SK-N-SH (cell line): ENCODE measurements at regions not wholly inside any gene's neighbourhood (a gene's known extent, or its start where the extent isn't known, plus 50 kb on each side); places are given as distances from the start of the nearest gene placed in this dataset.

Source experiments
- CTCF ChIA-PET: fragments of 300-600, 350-600 bp; formaldehyde crosslinking; extraction: SDS; loops from one replicate; lab custom pipeline; 2021; lab: Yijun Ruan, JAX
- POLR2A ChIA-PET: fragments of 350-600 bp; sonication (Branson Sonifier 250); formaldehyde crosslinking; extraction: SDS; loops from one replicate; lab custom pipeline; 2020; ENCODE audit warnings: antibody characterized with exemption, inconsistent platforms; lab: Yijun Ruan, JAX
- DNase-seq: peaks from one replicate; pipeline ENCODE4 v3.0.0; 2012
- H2AFZ ChIP-seq: fragments of 200-600 bp; sonication (generic); 2 replicates; pipeline ENCODE4 v1.8.1; 2016; ENCODE audit warnings: antibody characterized with exemption, mild to moderate bottlenecking, low read depth
- H3F3A ChIP-seq: fragments of 200-600 bp; sonication (generic); replicated peaks from 2 replicates; pipeline ENCODE3; 2016; ENCODE audit warnings: antibody characterized with exemption, mild to moderate bottlenecking; ENCODE audit not compliant: insufficient read depth
- H3K27ac ChIP-seq, 2 experiments: fragments of 200-500 bp in 1 of 2; fragments of 200-600 bp in 1 of 2; sonication (Bioruptor generic) in 1 of 2; sonication (generic), shearing (Covaris generic) in 1 of 2; 2 replicates each; pipeline versions ENCODE4 v1.5.1 to v1.6.1; 2014 to 2016; ENCODE audit warnings: low read depth in 2 of 2, inconsistent platforms in 1 of 2, low read length in 1 of 2, mild to moderate bottlenecking in 1 of 2, mixed read lengths in 1 of 2
- H3K27me3 ChIP-seq: fragments of 200-600 bp; sonication (generic), shearing (Covaris generic); 2 replicates; pipeline ENCODE4 v1.6.1; 2016; ENCODE audit warnings: mixed run types; ENCODE audit not compliant: insufficient read depth
- H3K36me3 ChIP-seq, 2 experiments: fragments of 200-500 bp in 1 of 2; fragments of 200-600 bp in 1 of 2; sonication (Bioruptor generic) in 1 of 2; sonication (generic) in 1 of 2; replicated peaks in 1 of 2; 2 replicates each; pipeline versions ENCODE3 to v1.5.1; 2014 to 2016; ENCODE audit warnings: low read length in 1 of 2, mild to moderate bottlenecking in 1 of 2; ENCODE audit not compliant: insufficient read depth in 2 of 2, control insufficient read depth in 1 of 2
- H3K4me1 ChIP-seq, 2 experiments: fragments of 200-500 bp in 1 of 2; fragments of 200-600 bp in 1 of 2; sonication (Bioruptor generic) in 1 of 2; sonication (generic), shearing (Covaris generic) in 1 of 2; 2 replicates each; pipeline versions ENCODE4 v1.5.1 to v1.6.1; 2014 to 2016; ENCODE audit warnings: low read depth in 1 of 2, low read length in 1 of 2, mixed run types in 1 of 2; ENCODE audit not compliant: insufficient read depth in 2 of 2, control insufficient read depth in 1 of 2
- H3K4me2 ChIP-seq: fragments of 200-600 bp; sonication (generic), shearing (Covaris generic); 2 replicates; pipeline ENCODE4 v1.6.1; 2017; ENCODE audit warnings: mixed run types
- H3K4me3 ChIP-seq, 2 experiments: fragments of 200-500 bp in 1 of 2; fragments of 200-600 bp in 1 of 2; sonication (Bioruptor generic) in 1 of 2; sonication (generic), shearing (Covaris generic) in 1 of 2; 2 replicates each; pipeline versions ENCODE4 v1.5.1 to v1.8.1; 2014 to 2016; ENCODE audit warnings: low read depth in 2 of 2, inconsistent platforms in 1 of 2, low read length in 1 of 2, mild to moderate bottlenecking in 1 of 2, mixed read lengths in 1 of 2, moderate library complexity in 1 of 2
- H3K79me2 ChIP-seq: fragments of 200-600 bp; sonication (generic); 2 replicates; pipeline ENCODE4 v1.8.1; 2017; ENCODE audit warnings: mild to moderate bottlenecking; ENCODE audit not compliant: insufficient read depth
- H3K9ac ChIP-seq: fragments of 200-600 bp; sonication (generic); 2 replicates; pipeline ENCODE4 v1.6.1; 2017; ENCODE audit warnings: mixed run types
- H3K9me2 ChIP-seq: fragments of 200-600 bp; sonication (generic); 2 replicates; pipeline ENCODE4 v1.6.1; 2017; ENCODE audit warnings: mixed run types
- H3K9me3 ChIP-seq: fragments of 200-600 bp; sonication (generic); 2 replicates; pipeline ENCODE4 v1.6.1; 2017; ENCODE audit warnings: mixed run types, mild to moderate bottlenecking, moderate library complexity
- H4K20me1 ChIP-seq: fragments of 200-600 bp; sonication (generic); 2 replicates; pipeline ENCODE4 v1.6.1; 2017; ENCODE audit warnings: mild to moderate bottlenecking, mixed run types; ENCODE audit not compliant: insufficient read depth
- CTCF ChIP-seq: fragments of 200-600 bp; sonication (generic); IDR thresholded peaks from 2 replicates; pipeline ENCODE4 v1.6.1; 2017; ENCODE audit warnings: antibody characterized with exemption, mild to moderate bottlenecking, moderate library complexity
- EP300 ChIP-seq, 2 experiments: IDR thresholded peaks; 2 replicates each; pipeline versions ENCODE4 v1.4.0 to v1.6.1; 2012; ENCODE audit warnings: borderline replicate concordance in 1 of 2, low read depth in 1 of 2, low read length in 1 of 2
- EZH2phosphoT487 ChIP-seq: fragments of 200-600 bp; sonication (generic); IDR thresholded peaks from 2 replicates; pipeline ENCODE4 v1.6.1; 2017; ENCODE audit warnings: low read depth, mixed run types, mild to moderate bottlenecking, antibody characterized with exemption, moderate library complexity, borderline replicate concordance
- FOSL2 ChIP-seq: IDR thresholded peaks from 2 replicates; pipeline ENCODE4 v1.4.0; 2012; ENCODE audit warnings: low read depth, mild to moderate bottlenecking, moderate library complexity, borderline replicate concordance
- GABPA ChIP-seq: IDR thresholded peaks from 2 replicates; pipeline ENCODE4 v1.4.0; 2012; ENCODE audit warnings: low read depth, mild to moderate bottlenecking
- JUND ChIP-seq: IDR thresholded peaks from 2 replicates; pipeline ENCODE4 v1.4.0; 2012
- MEF2A ChIP-seq: IDR thresholded peaks from 2 replicates; pipeline ENCODE4 v1.4.0; 2012; ENCODE audit warnings: low read depth, borderline replicate concordance
- NRF1 ChIP-seq: IDR thresholded peaks from 2 replicates; pipeline ENCODE4 v1.6.1; 2012; ENCODE audit warnings: low read depth, mild to moderate bottlenecking, low read length
- POLR2AphosphoS5 ChIP-seq: IDR thresholded peaks from 2 replicates; pipeline ENCODE4 v1.6.1; 2012; ENCODE audit warnings: low read depth, low read length
- RAD21 ChIP-seq: IDR thresholded peaks from 2 replicates; pipeline ENCODE4 v1.6.1; 2012; ENCODE audit warnings: mild to moderate bottlenecking, low read length
- RCOR1 ChIP-seq: fragments of 150-350 bp; IDR thresholded peaks from 2 replicates; pipeline ENCODE4 v1.6.1; 2017; ENCODE audit warnings: antibody characterized with exemption, low read length
- RXRA ChIP-seq: IDR thresholded peaks from 2 replicates; pipeline ENCODE4 v1.4.0; 2012; ENCODE audit warnings: low read depth, mild to moderate bottlenecking, borderline replicate concordance
- SIN3A ChIP-seq: IDR thresholded peaks from 2 replicates; pipeline ENCODE4 v1.6.1; 2012; ENCODE audit warnings: low read depth, mild to moderate bottlenecking, low read length, moderate library complexity, borderline replicate concordance
- SMC3 ChIP-seq: IDR thresholded peaks from 2 replicates; pipeline ENCODE4 v1.6.1; 2012; ENCODE audit warnings: low read depth, low read length, improper control_type of control experiment
- USF2 ChIP-seq: fragments of 150-350 bp; IDR thresholded peaks from 2 replicates; pipeline ENCODE4 v1.6.1; 2017; ENCODE audit warnings: antibody characterized with exemption, low read length, low read depth, borderline replicate concordance
- YY1 ChIP-seq: IDR thresholded peaks from 2 replicates; pipeline ENCODE4 v1.4.0; 2012; ENCODE audit warnings: low read depth, mild to moderate bottlenecking
- WGBS: methylation state at CpG from one replicate; pipeline ENCODE4 v1.1.6; 2017; ENCODE audit warnings: low lambda C conversion rate; 5-methylcytosine and 5-hydroxymethylcytosine counted together

- no peak for TF ChIP-seq RXRA
- TF ChIP-seq SMC3 = no peak
- TF ChIP-seq JUND = no peak
- TF ChIP-seq GABPA = no peak
- TF ChIP-seq EZH2phosphoT487 = no peak
- no peak for TF ChIP-seq CTCF
- TF ChIP-seq, all 33 proteins: peak for 0
Observed at GRCh38 chr1:4066860-4067599, 167.0 kb upstream of the C1orf174 start (continued).

- H3K9me2 ChIP-seq = no peaks in the 10 kb centered on the region
- H4K20me1 ChIP-seq = no peaks in the 10 kb centered on the region
- DNase-seq = no peak
- ChIA-PET CTCF (interaction anchor here (1.0 kb wide), 1 partner anchor 157 kb away, joined by 3 read pairs; no protein-coding TSS in a partner anchor), POLR2A (no interaction called here)
- no peaks in the 10 kb centered on the region for H3K79me2 ChIP-seq
- H3K4me3 ChIP-seq = no peak overlapping the region
- no peaks in the 10 kb centered on the region for H3K36me3 ChIP-seq
- no peaks in the 10 kb centered on the region for H3K9me3 ChIP-seq
- H3K27ac ChIP-seq = no peak overlapping the region
- TF ChIP-seq MEF2A (no peak), NRF1 (no peak), RAD21 (no peak), GABPA (no peak), POLR2AphosphoS5 (no peak), EP300 (IDR thresholded peaks at IDR 0.05; ENCODE audit: borderline replicate concordance in 1 of 2, low read depth in 1 of 2, low read length in 1 of 2) (no peak), FOSL2 (no peak), USF2 (no peak), RCOR1 (no peak), YY1 (no peak), CTCF (no peak), SIN3A (no peak)
- 26% methylated on average over 4 of the region's 8 CpGs for WGBS
- no peaks in the 10 kb centered on the region for H3F3A ChIP-seq
- no peaks in the 10 kb centered on the region for H3K27me3 ChIP-seq
- H3K9ac ChIP-seq = no peak overlapping the region
- no peak overlapping the region for H2AFZ ChIP-seq
- peaks cover 0 to 9% of the 10 kb centered on the region in 2 experiments; a peak in 1 of 4 replicates for H3K4me1 ChIP-seq
- no peak overlapping the region for H3K4me2 ChIP-seq
Observed at GRCh38 chr1:4068076-4068475, 168.0 kb upstream of the C1orf174 start.
